Suprapubic skin (tissue), 3 donors: ENCODE measurements at regions not wholly inside any gene's neighbourhood (a gene's known extent, or its start where the extent isn't known, plus 50 kb on each side); places are given as distances from the start of the nearest gene placed in this dataset.

Source experiments
- CTCF ChIP-seq, 2 donors: fragments of 200-600 bp in 1 of 2; fragments of 450-650 bp in 1 of 2; sonication (generic) in 1 of 2; IDR thresholded peaks; one replicate each; pipeline ENCODE4 v1.5.1; 2016 to 2019; ENCODE audit warnings: antibody characterized with exemption in 2 of 2, mild to moderate bottlenecking in 1 of 2, moderate library complexity in 1 of 2
- POLR2A ChIP-seq, 2 donors: fragments of 450-650 bp; IDR thresholded peaks; one replicate each; pipeline ENCODE4 v1.6.1; 2017; ENCODE audit warnings: antibody characterized with exemption in 2 of 2, mild to moderate bottlenecking in 2 of 2, moderate library complexity in 2 of 2

GRCh38 chr16:48105456-48105855 lies 50.3 kb downstream of the ABCC12 start:
- TF ChIP-seq CTCF (IDR thresholded peaks at IDR 0.05) (no peak), POLR2A (IDR thresholded peaks at IDR 0.05) (no peak)
